Pancreas (tissue), 10 donors: ENCODE measurements at regions not wholly inside any gene's neighbourhood (a gene's known extent, or its start where the extent isn't known, plus 50 kb on each side); places are given as distances from the start of the nearest gene placed in this dataset.

ENCODE experiments used
- ATAC-seq, 4 donors: fragments of 200-7000 bp; cut with Tn5 transposase; one replicate each; pipeline versions ENCODE4 v1.8.0 to v1.9.1; 2020; ENCODE audit warnings: mild to moderate bottlenecking in 4 of 4, moderate library complexity in 4 of 4
- DNase-seq, 6 donors: peaks; one replicate each; pipeline ENCODE4 v3.0.0-alpha.2; 2020
- FAIRE-seq: peaks from 2 replicates; lab custom pipeline; 2012; peaks lifted over from hg19 to GRCh38; lab: Jason Lieb, UNC
- H3K27ac ChIP-seq, 4 donors: fragments of 200-600 bp; sonication (generic); 1 replicate in 3 of 4; 2 replicates in 1 of 4; pipeline versions ENCODE4 v1.5.0 to v1.8.0; 2020
- H3K27me3 ChIP-seq, 4 donors: fragments of 200-600 bp; one replicate each; pipeline ENCODE4 v1.8.0; 2021
- H3K36me3 ChIP-seq, 3 donors: fragments of 200-600 bp; sonication (generic) in 1 of 3; one replicate each; pipeline versions ENCODE4 v1.5.0 to v1.8.0; 2020 to 2021
- H3K4me1 ChIP-seq, 3 donors: fragments of 200-600 bp; one replicate each; pipeline ENCODE4 v1.8.0; 2021
- H3K4me3 ChIP-seq, 4 donors: fragments of 200-600 bp; sonication (generic) in 2 of 4; one replicate each; pipeline versions ENCODE4 v1.5.0 to v1.8.0; 2020 to 2021
- H3K9me3 ChIP-seq, 4 donors: fragments of 200-600 bp; one replicate each; pipeline ENCODE4 v1.8.0; 2021
- WGBS, 2 donors: extraction: QIAGEN DNeasy Blood & Tissue Kit; methylation state at CpG; one replicate each; pipeline ENCODE4 v1.1.7; 2013; 5-methylcytosine and 5-hydroxymethylcytosine counted together
- intact Hi-C, 3 donors: fragments of 100-400 bp; cut with DNase I; formaldehyde crosslinking; loops; one replicate each; pipeline versions ENCODE4 v1.11.1 to v1.14.2; 2022
- TF ChIP-seq, protein P1 (sequence below), 4 donors: fragments of 200-600 bp; sonication (generic) in 3 of 4; IDR thresholded peaks; one replicate each; pipeline versions ENCODE4 v1.5.0 to v1.8.0; 2021; ENCODE audit warnings: antibody characterized with exemption in 4 of 4
- donor health status: healthy with polysubstance abuse.
- donor health status: DM: no; HTN: no; CAD: no; lungs with moderate emphysema.
- donor health status: DM: no; HTN: no; CAD: no.
- donor health status: control.
- donor health status: control.
- donor health status: Bipolar disorder and iron deficiency.
- donor health status: DM: yes; HTN: yes; CAD: no.
- donor health status: DM: no; HTN: no; CAD: no.
- donor health status: DM: no; HTN: no; CAD: no.
- donor health status: DM: yes; HTN: yes; CAD: no.

GRCh38 chr18:25587545-25587944, 235.6 kb upstream of the ZNF521 start:
- 62 to 67% methylated on average over 5 of the region's 5 CpGs for WGBS, 2 donors
- intact Hi-C loops = no loop called here

DNA sequence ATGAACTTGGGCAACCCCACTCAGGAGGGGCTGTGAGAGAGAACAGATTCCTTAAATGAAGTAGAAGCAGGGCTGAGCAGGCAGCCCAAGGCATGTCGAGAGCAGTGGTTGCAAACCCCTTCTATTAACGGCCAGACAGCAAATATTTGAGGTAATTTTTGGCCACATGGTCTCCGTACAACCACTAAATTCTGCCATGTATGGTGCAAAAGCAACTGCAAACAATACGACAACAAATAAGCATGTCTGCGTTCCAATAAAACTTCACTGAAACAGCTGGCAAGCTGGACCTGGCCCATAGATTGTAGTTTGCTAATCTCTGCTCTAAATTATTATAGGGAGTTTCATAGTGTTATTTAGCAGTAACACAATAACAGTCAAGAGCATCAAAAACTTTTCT, 217.0 kb upstream of the ZNF521 start:
- H3K27me3 ChIP-seq = no peaks in the 10 kb centered on the region
- H3K4me1 ChIP-seq = no peaks in the 10 kb centered on the region
- no peak for ATAC-seq
- 64 to 68% methylated on average over 5 of the region's 5 CpGs for WGBS, 2 donors
- FAIRE-seq = no peak
- H3K27ac ChIP-seq = no peak overlapping the region
- H3K36me3 ChIP-seq = no peaks in the 10 kb centered on the region
- DNase-seq = no peak
- H3K4me3 ChIP-seq = no peak overlapping the region
- H3K9me3 ChIP-seq = no peaks in the 10 kb centered on the region
- intact Hi-C loops = no loop called here
- TF ChIP-seq, protein P1, sequence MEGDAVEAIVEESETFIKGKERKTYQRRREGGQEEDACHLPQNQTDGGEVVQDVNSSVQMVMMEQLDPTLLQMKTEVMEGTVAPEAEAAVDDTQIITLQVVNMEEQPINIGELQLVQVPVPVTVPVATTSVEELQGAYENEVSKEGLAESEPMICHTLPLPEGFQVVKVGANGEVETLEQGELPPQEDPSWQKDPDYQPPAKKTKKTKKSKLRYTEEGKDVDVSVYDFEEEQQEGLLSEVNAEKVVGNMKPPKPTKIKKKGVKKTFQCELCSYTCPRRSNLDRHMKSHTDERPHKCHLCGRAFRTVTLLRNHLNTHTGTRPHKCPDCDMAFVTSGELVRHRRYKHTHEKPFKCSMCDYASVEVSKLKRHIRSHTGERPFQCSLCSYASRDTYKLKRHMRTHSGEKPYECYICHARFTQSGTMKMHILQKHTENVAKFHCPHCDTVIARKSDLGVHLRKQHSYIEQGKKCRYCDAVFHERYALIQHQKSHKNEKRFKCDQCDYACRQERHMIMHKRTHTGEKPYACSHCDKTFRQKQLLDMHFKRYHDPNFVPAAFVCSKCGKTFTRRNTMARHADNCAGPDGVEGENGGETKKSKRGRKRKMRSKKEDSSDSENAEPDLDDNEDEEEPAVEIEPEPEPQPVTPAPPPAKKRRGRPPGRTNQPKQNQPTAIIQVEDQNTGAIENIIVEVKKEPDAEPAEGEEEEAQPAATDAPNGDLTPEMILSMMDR (IDR thresholded peaks at IDR 0.05) = no peak

More at GRCh38 chr18:25587545-25587944, 235.6 kb upstream of the ZNF521 start:
- Histone ChIP-seq H3K36me3 (no peaks in the 10 kb centered on the region), H3K4me1 (no peaks in the 10 kb centered on the region), H3K27ac (no peak overlapping the region), H3K9me3 (no peaks in the 10 kb centered on the region), H3K4me3 (no peak overlapping the region), H3K27me3 (no peaks in the 10 kb centered on the region)
- FAIRE-seq = no peak
- DNase-seq = no peak
- TF ChIP-seq, protein P1 (IDR thresholded peaks at IDR 0.05) = no peak
- no peak for ATAC-seq

GRCh38 chr18:25563816-25564683, 212.1 kb upstream of the ZNF521 start:
- ATAC-seq = no peak
- Histone ChIP-seq H3K27me3 (no peaks in the 10 kb centered on the region), H3K4me1 (no peaks in the 10 kb centered on the region), H3K36me3 (no peaks in the 10 kb centered on the region), H3K4me3 (no peak overlapping the region), H3K9me3 (no peaks in the 10 kb centered on the region), H3K27ac (no peak overlapping the region)
- TF ChIP-seq, protein P1 (IDR thresholded peaks at IDR 0.05) = no peak
- intact Hi-C loops = no loop called here
- FAIRE-seq = no peak
- no peak for DNase-seq
- 63 to 73% methylated on average over 16 of the region's 16 CpGs for WGBS, 2 donors

GRCh38 chr18:25563346-25563745, 211.4 kb upstream of the ZNF521 start:
- 68 to 77% methylated on average over 3 of the region's 3 CpGs for WGBS, 2 donors
- no peak for FAIRE-seq

More at GRCh38 chr18:25563346-25563745, 211.4 kb upstream of the ZNF521 start:
- no peaks in the 10 kb centered on the region for H3K9me3 ChIP-seq
- DNase-seq (no peak), ATAC-seq (no peak)
- H3K4me3 ChIP-seq = no peak overlapping the region
- TF ChIP-seq, protein P1 (IDR thresholded peaks at IDR 0.05) = no peak
- H3K4me1 ChIP-seq = no peaks in the 10 kb centered on the region
- intact Hi-C loops = no loop called here
- H3K27me3 ChIP-seq = no peaks in the 10 kb centered on the region
- H3K36me3 ChIP-seq = no peaks in the 10 kb centered on the region
- no peak overlapping the region for H3K27ac ChIP-seq
